GM13977 (cell line): ENCODE measurements at regions not wholly inside any gene's neighbourhood (a gene's known extent, or its start where the extent isn't known, plus 50 kb on each side); places are given as distances from the start of the nearest gene placed in this dataset.

Experiments
- DNase-seq: peaks from one replicate; pipeline ENCODE4 v3.0.0; 2012; ENCODE audit warnings: low spot score
- in situ Hi-C: fragments of 300-500 bp; cut with MboI; formaldehyde crosslinking; loops from one replicate; pipeline ENCODE4 v1.12.0; 2022; ENCODE audit warnings: low sequenced_read_pairs, low pct_unique_long_range_greater_than_20kb, mixed read lengths, inconsistent platforms; ENCODE audit not compliant: unreplicated experiment
- TF ChIP-seq, protein P1 (sequence below): IDR thresholded peaks from 2 replicates; pipeline ENCODE4 v1.5.1; 2012; ENCODE audit warnings: mild to moderate bottlenecking, control low read depth; ENCODE audit not compliant: insufficient read depth; ENCODE audit errors: extremely low read depth, missing control alignments

DNA sequence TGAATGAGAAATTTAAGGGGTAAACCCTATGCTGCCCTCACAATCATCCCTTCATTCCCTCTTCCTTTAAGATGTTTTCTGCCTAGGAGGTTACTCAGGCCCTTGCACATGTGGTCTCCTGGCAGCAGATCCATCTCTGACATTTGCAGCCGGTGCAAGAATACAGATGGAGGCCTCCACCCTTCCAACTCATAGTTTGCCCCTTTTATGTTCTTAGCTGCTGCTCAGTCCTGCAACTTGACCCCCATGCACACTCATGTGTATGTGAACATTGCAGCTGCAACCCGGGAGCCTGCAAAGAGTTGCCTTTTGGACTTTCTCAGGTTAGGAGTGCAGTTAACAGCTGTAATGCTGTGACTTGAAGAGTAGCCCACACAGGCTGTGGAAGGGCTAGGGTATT, 131.9 kb upstream of the SGK1 start:
- TF ChIP-seq, protein P1, sequence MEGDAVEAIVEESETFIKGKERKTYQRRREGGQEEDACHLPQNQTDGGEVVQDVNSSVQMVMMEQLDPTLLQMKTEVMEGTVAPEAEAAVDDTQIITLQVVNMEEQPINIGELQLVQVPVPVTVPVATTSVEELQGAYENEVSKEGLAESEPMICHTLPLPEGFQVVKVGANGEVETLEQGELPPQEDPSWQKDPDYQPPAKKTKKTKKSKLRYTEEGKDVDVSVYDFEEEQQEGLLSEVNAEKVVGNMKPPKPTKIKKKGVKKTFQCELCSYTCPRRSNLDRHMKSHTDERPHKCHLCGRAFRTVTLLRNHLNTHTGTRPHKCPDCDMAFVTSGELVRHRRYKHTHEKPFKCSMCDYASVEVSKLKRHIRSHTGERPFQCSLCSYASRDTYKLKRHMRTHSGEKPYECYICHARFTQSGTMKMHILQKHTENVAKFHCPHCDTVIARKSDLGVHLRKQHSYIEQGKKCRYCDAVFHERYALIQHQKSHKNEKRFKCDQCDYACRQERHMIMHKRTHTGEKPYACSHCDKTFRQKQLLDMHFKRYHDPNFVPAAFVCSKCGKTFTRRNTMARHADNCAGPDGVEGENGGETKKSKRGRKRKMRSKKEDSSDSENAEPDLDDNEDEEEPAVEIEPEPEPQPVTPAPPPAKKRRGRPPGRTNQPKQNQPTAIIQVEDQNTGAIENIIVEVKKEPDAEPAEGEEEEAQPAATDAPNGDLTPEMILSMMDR, result no peak
- no peak for DNase-seq
- in situ Hi-C loops, result no loop called here

- TF ChIP-seq, protein P1, result no peak
- in situ Hi-C loops, result no loop called here
Measured at GRCh38 chr6:134449004-134449403, 131.1 kb upstream of the SGK1 start.

DNA sequence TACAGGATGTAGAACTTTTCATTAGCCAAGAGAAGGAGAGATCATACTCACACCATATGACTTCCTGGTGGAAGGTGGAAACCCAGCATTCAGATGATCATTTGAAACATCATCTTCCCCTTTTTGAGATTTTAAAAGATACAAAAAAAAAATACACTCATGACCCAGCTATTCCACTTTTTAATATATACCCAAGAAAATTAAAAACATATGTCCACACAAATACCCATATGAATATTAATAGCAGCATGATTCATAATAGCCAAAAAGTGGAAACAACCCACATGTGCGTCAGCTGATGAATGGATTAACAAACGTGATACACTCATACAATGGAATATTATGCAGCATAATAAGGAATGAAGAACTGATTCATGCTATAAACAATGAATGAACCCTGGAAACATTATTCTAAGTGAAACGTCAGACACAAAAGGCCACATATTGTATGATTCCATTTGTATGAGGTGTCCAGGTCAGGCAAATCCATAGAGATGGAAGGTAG, 130.0 kb upstream of the SGK1 start:
- DNase-seq, result no peak
- in situ Hi-C loops, result no loop called here
- TF ChIP-seq, protein P1, result no peak

More at GRCh38 chr6:134449004-134449403, 131.1 kb upstream of the SGK1 start:
- DNase-seq, result no peak

- in situ Hi-C loops, result no loop called here
- TF ChIP-seq, protein P1, result no peak
- no peak for DNase-seq
Measured at GRCh38 chr6:134447423-134447822, 129.5 kb upstream of the SGK1 start.

GRCh38 chr6:134446896-134447295, 129.0 kb upstream of the SGK1 start:
- in situ Hi-C loops, result no loop called here
- no peak for DNase-seq
- TF ChIP-seq, protein P1, result no peak

GRCh38 chr6:134446218-134446848, 128.4 kb upstream of the SGK1 start:
- TF ChIP-seq, protein P1, result no peak
- in situ Hi-C loops, result no loop called here

More at GRCh38 chr6:134446218-134446848, 128.4 kb upstream of the SGK1 start:
- no peak for DNase-seq
